Stimulated activated effector memory CD8-positive, alpha-beta T cell treated with anti-CD3 and anti-CD28 coated beads, Interleukin-12 subunit alpha, Interleukin-12 subunit beta, amount 100 ng/mL, for 72 hours (primary cell): ENCODE measurements at regions not wholly inside any gene's neighbourhood (a gene's known extent, or its start where the extent isn't known, plus 50 kb on each side); places are given as distances from the start of the nearest gene placed in this dataset.
"Not testable (repeated sequence)": the region's sequence is repeated elsewhere in the genome, so short reads cannot be mapped to it uniquely, and the experiment has no call there.

Source experiments
- ATAC-seq: fragments of 150-1000 bp; cut with Tn5 transposase; 2 replicates; pipeline ENCODE4 v1.10.0; 2021
- DNase-seq, 2 donors: peaks; one replicate each; pipeline ENCODE4 v3.0.0; 2021 to 2022; ENCODE audit warnings: low spot score in 2 of 2
- H3K27ac Mint-ChIP-seq: one replicate; pipeline ENCODE4 v1.8.0; 2022; ENCODE audit warnings: mild to moderate bottlenecking, mixed read lengths
- H3K36me3 Mint-ChIP-seq: one replicate; pipeline ENCODE4 v1.8.0; 2022; ENCODE audit warnings: mild to moderate bottlenecking, mixed read lengths
- H3K4me1 Mint-ChIP-seq: one replicate; pipeline ENCODE4 v1.8.0; 2022; ENCODE audit warnings: mixed read lengths
- H3K4me3 Mint-ChIP-seq: one replicate; pipeline ENCODE4 v1.8.0; 2022; ENCODE audit warnings: mild to moderate bottlenecking, mixed read lengths
- H3K9me3 Mint-ChIP-seq: one replicate; pipeline ENCODE4 v1.8.0; 2022; ENCODE audit warnings: mixed read lengths

DNA sequence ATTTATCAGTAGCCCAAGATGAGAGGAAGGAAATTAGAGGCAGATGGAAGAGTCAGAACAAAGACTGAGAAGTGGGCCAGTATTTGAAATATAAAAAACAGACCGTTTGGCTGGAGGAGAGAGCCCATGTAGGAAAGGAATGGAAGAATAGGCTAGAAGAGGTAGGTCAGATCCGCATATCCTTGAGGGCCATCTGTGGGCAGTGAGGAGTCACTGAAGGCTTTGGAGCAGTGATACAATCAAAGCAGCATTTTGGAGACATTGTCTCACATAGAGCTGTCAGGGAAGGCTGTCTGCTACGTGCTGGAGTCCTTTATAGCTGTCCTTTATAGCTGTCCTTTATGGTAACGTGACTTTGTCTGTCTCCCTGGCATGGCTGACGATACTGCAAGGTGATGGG, 92.0 kb upstream of the VEPH1 start:
- Mint-ChIP-seq H3K36me3 (no peaks in the 10 kb centered on the region), H3K9me3 (no peaks in the 10 kb centered on the region), H3K27ac (no peak overlapping the region), H3K4me3 (no peak overlapping the region), H3K4me1 (no peaks in the 10 kb centered on the region)
- no peak for DNase-seq
- no peak for ATAC-seq

DNA sequence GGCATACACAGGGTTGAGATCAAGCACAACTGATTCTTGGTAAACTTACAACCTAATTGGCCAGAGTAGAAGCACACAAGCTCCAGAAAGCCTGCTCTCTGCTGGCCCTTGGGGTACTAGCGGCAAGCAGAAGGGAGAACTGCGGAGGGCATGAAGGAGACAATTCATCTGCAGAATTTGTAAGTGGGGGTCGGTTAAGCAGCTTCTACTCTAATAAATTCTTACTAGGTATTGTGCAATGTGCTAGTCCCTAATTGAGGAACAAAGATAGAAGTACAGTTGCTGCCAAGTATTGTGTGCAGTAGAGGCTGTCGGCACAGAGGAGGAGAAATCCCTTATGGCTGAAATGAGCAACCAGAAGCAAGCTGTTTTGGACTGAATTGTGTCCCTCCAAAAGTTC, 91.2 kb upstream of the VEPH1 start:
- no peak overlapping the region for H3K27ac Mint-ChIP-seq
- DNase-seq (no peak), ATAC-seq (no peak)
- H3K36me3 Mint-ChIP-seq = no peaks in the 10 kb centered on the region
- no peaks in the 10 kb centered on the region for H3K9me3 Mint-ChIP-seq
- H3K4me3 Mint-ChIP-seq = no peak overlapping the region
- H3K4me1 Mint-ChIP-seq = no peaks in the 10 kb centered on the region

DNA sequence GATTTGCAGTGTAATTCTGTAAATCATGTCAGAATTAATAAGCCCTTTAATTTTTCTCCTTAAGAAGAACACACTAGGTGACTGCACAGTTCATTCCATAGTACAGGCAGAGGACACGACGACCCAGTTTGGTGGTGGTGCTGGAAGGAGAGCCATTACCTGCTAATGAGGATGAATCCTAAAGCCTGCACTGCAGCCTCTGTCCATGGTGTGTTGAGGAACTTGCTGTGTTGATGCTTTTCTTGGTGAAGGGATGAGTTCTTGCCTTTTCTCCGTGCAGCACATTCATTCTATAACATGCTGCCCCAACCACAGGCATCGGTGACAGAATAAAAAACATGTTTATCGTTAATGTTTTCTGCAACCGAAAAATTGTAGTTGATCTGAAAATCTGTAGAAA, 89.6 kb upstream of the VEPH1 start:
- Mint-ChIP-seq H3K36me3 (no peaks in the 10 kb centered on the region), H3K4me1 (no peaks in the 10 kb centered on the region), H3K9me3 (no peaks in the 10 kb centered on the region), H3K27ac (no peak overlapping the region), H3K4me3 (no peak overlapping the region)
- DNase-seq (no peak), ATAC-seq (no peak)

DNA sequence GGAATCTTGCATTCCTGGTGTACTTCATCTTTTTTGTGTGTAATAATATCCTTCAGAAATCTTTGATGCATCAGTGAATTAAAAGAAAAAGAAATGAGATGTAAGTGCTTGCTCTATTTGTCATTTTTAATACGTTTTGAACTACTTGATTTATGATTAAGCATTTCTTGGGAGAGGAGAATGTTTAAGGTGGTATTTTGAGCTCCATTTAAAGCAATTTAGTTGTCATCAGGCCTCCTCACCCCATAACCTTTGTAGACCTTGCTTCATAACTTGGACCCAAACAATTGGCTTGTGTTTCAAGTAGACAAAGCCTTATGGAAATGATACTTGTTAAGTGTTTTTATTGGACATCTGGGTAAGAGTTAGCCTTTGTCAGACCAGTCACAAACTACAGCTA, 87.1 kb upstream of the VEPH1 start:
- Mint-ChIP-seq H3K27ac (no peak overlapping the region), H3K4me3 (no peak overlapping the region)
- no peak for ATAC-seq

DNA sequence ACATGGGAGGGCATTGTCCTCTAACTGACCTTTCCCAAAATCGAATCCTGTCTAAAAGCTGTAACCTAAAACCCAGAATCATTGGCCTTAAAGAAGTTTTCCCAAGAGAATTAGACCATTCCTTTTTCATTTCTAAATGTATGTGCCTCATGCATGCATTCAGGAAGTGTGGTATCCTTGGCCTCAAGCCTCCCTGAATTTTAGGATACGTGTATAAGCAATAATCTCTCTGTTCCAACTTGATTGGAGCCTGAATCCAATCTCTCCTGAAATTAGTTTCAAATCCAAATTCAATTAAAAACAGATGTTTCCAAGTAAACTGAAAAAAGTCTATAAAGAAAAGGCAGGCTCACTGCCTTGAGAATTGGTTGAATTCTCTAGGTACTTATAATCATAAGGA, 86.0 kb upstream of the VEPH1 start:
- ATAC-seq (no peak), DNase-seq (no peak)

More for the DNA sequence above, 87.1 kb upstream of the VEPH1 start:
- Mint-ChIP-seq H3K9me3 (no peaks in the 10 kb centered on the region), H3K36me3 (no peaks in the 10 kb centered on the region), H3K4me1 (no peaks in the 10 kb centered on the region)
- no peak for DNase-seq

DNA sequence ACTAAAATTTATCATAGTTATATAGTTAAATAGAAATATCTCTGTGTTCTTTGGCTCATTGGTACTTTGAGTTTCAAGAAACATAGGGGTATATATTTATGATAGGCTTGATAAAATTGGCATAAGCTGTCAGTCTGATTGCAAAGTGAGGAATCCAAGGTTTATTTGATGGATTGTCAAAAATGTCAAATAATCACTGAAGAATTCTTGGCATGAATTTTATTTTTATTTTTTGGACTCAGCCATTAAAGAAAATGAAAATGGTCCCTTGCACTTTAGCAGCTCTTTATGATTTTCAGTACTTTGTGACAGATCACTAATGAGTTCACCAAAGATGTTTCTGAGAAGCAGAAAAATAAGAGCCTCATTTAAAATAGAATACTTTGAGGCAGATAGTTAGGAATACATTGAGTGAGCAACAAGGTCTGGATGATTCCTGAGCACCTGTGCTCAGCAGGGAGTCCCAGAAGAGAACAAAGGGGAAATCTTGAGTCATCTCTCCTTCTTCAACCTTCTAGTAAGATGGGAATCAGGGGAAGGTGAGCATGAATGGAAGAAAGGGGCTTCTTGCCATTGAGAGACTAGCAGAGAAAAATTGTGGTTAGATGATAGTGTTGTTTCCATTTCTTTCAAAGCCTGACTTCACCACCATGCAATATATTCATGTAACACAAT, 85.3 kb upstream of the VEPH1 start:
- ATAC-seq = no peak

More for the DNA sequence above, 86.0 kb upstream of the VEPH1 start:
- H3K36me3 Mint-ChIP-seq = no peaks in the 10 kb centered on the region
- no peak overlapping the region for H3K4me3 Mint-ChIP-seq
- H3K9me3 Mint-ChIP-seq = no peaks in the 10 kb centered on the region
- H3K4me1 Mint-ChIP-seq = no peaks in the 10 kb centered on the region
- no peak overlapping the region for H3K27ac Mint-ChIP-seq

DNA sequence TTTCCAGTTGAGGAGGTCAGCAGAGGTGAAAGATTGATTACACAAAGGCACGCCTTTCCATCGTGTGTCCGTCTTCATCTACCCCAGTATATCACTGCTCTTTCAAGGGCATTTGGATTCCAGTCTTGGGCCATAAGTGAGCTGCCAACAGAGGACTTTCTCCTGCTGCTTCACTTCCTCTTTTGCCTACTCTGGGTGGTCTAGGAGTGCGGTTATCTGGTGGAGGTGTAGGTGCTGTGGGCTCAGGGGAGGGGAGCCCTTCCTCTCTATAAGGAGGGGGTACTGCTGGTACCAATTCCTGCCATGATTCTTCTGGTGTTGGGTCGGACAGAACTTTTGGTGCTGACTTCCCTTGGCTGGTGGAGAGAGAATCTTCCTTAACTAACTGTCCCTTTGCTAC, 83.1 kb upstream of the VEPH1 start:
- no peak overlapping the region for H3K27ac Mint-ChIP-seq
- H3K36me3 Mint-ChIP-seq = no peaks in the 10 kb centered on the region
- DNase-seq = no peak
- no peak for ATAC-seq
- no peak overlapping the region for H3K4me3 Mint-ChIP-seq
- no peaks in the 10 kb centered on the region for H3K4me1 Mint-ChIP-seq
- H3K9me3 Mint-ChIP-seq = no peaks in the 10 kb centered on the region

More for the DNA sequence above, 85.3 kb upstream of the VEPH1 start:
- Mint-ChIP-seq H3K27ac (no peak overlapping the region), H3K4me1 (no peaks in the 10 kb centered on the region), H3K4me3 (no peak overlapping the region), H3K36me3 (no peaks in the 10 kb centered on the region), H3K9me3 (no peaks in the 10 kb centered on the region)
- no peak for DNase-seq

DNA sequence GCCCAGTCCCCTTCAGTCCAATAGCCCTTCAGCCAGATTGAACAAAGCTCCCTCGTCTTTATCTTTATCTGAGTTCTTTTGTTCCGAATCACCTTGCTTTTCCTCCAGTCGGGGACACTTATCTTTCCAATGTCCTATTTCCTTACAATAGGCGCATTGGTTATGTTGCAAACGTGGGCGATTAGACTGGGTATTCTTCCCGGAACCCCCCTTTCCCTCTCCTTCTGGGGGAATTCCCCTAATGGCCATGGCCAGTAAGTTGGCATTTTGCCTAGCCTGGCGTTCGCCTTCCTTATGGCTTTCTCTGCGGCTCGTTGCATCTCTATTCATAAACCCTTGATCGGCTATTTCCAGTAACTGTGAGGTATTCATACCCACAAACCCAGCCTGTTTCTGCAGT, 82.2 kb upstream of the VEPH1 start:
- no peak for ATAC-seq
- no peak for DNase-seq
- Mint-ChIP-seq H3K4me1 (no peaks in the 10 kb centered on the region), H3K36me3 (no peaks in the 10 kb centered on the region), H3K27ac (no peak overlapping the region), H3K4me3 (no peak overlapping the region), H3K9me3 (no peaks in the 10 kb centered on the region)

DNA sequence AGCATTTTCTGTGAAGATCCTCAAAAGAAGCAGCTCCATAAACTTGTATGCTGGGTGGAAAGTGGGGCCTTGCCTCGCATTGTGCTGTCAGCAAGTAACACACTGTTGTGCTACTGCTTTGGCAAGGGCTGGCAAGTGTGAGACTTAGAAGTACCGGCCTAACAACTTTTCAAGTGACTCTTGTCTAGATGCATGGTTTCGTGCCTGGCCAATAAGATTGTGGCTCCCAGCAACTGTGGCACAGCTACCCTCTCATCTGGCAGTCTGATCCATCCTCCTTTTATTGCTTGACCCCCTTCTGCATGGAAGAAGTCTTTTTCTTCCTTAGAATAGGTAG, 79.4 kb upstream of the VEPH1 start:
- no peaks in the 10 kb centered on the region for H3K9me3 Mint-ChIP-seq

DNA sequence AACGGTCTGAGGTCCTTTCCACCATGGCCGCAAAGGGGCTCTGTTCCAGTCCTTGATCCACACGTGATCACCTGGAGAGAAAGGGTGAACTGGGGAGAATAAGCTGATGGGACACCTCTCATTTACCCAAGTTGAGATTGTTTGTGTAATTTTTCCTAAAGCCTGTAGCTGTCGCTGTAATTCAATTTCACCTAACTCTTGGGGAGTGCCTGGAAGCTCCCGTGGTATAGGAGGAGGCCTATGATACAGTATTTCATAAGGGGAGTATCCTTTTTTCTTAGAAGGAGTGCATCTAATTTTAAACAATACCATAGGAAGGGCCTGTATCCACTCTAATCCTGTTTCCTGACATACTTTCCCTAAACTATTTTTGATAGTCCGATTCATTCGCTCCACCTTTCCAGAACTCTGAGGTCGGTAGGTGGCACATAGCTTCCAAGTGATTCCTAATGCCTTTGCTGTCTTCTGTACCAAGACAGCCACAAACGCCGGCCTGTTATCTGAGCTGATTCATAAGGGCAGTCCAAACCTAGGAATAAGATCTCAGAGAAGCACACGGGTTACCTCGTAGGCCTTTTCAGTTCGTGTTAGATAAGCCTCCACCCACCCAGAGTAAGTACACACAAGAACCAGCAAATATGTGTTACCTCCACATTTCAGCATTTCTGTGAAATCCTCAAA, 78.9 kb upstream of the VEPH1 start:
- not testable (repeated sequence) for DNase-seq, H3K27ac Mint-ChIP-seq, H3K9me3 Mint-ChIP-seq, H3K4me1 Mint-ChIP-seq, H3K36me3 Mint-ChIP-seq, ATAC-seq, H3K4me3 Mint-ChIP-seq

More for the DNA sequence above, 79.4 kb upstream of the VEPH1 start:
- H3K36me3 Mint-ChIP-seq = no peaks in the 10 kb centered on the region
- H3K27ac Mint-ChIP-seq = no peak overlapping the region
- no peak overlapping the region for H3K4me3 Mint-ChIP-seq
- DNase-seq = no peak
- no peaks in the 10 kb centered on the region for H3K4me1 Mint-ChIP-seq
- ATAC-seq = no peak

DNA sequence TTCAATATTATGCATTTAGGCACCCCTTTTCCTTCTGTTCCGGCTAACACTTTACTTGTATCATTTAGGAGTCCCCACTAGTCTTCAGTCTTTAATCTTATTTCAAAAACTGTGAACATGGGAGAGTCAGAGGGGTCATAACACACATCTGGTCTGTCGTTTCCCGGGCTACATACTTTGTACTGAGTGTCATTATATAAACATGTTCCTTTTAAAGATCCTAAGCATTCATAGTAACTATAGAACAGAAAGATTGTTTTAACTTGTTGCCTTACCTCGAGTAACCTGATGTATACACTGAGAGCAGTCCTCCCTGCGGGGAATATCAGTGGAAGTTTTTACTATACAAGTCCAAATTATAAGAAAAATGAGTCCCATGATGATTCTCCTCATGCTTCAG, 78.2 kb upstream of the VEPH1 start:
- no peak overlapping the region for H3K4me3 Mint-ChIP-seq
- ATAC-seq (no peak), DNase-seq (no peak)
- H3K4me1 Mint-ChIP-seq = no peaks in the 10 kb centered on the region
- H3K27ac Mint-ChIP-seq = no peak overlapping the region
- H3K36me3 Mint-ChIP-seq = no peaks in the 10 kb centered on the region
- no peaks in the 10 kb centered on the region for H3K9me3 Mint-ChIP-seq

DNA sequence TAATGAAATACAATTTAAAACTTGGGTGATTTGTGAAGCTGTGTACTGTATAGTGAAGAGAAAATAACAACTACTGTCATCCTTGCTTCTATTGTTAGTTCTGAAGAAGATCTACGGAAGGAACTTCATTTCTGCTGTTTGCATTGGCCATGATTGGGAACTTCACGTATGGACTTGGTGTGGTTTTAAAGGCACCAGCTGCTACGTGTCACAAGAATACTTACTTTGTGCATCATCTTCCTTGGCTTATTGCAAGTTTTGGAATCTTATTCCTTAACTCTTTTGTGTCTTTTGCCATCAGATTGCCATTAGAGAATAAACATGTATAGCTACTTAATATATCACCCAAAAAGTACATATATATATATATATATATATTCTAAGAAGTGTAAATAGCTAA, 75.0 kb upstream of the VEPH1 start:
- no peak overlapping the region for H3K27ac Mint-ChIP-seq
- no peaks in the 10 kb centered on the region for H3K4me1 Mint-ChIP-seq
- ATAC-seq (no peak), DNase-seq (no peak)
- H3K4me3 Mint-ChIP-seq = no peak overlapping the region
- H3K9me3 Mint-ChIP-seq = no peaks in the 10 kb centered on the region
- H3K36me3 Mint-ChIP-seq = no peaks in the 10 kb centered on the region

DNA sequence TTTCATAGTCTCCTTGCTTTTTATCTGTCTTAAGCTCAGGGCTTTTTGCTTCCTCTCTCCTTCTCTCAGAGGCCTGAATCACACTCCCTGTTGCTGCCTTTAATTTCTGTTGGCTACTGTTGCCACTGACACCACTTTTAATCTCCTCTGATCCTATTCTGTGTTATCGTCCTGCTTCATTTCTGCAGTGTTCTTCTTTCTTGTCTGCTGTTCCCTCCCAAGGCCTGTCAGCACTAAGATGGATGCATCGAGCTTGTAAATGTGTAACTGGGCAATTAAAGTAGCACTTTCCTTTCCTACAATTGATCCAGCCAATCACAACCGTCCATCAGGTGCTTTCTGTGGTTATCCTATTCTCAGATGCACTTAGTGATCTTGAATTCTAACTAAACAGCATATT, 71.3 kb upstream of the VEPH1 start:
- H3K36me3 Mint-ChIP-seq = no peaks in the 10 kb centered on the region
- no peak overlapping the region for H3K4me3 Mint-ChIP-seq
- H3K27ac Mint-ChIP-seq = no peak overlapping the region
- no peak for ATAC-seq
- no peak for DNase-seq
- no peaks in the 10 kb centered on the region for H3K9me3 Mint-ChIP-seq
- H3K4me1 Mint-ChIP-seq = no peaks in the 10 kb centered on the region

DNA sequence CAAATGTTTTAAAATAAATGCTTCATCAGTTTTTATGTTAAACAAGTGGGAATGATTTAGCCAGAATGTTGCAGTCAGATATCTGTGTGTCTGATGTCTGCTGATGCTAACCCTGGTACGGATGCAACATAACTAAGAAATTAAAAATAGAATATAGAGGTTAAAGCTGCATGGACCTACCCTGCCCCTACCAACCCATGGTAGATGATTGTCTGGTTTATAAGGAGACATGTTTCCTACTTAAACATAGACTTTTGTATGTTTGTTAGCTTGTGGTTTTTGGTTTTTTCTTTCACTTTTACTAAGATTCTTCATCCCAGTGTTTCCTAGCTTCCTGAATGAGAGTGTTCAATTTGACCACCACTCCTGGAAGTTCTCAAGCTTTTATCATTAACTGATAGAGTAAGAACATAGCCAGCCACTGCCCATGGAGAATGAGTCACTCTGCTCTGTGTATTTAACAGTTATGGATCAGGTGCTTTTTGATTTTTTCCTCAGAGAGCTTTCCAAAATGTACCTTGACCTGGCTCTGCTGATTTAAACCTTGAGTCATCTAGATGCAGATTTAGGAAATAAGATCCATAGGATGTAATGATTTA, 70.7 kb upstream of the VEPH1 start:
- H3K27ac Mint-ChIP-seq = no peak overlapping the region
- no peaks in the 10 kb centered on the region for H3K4me1 Mint-ChIP-seq
- no peaks in the 10 kb centered on the region for H3K9me3 Mint-ChIP-seq
- no peak overlapping the region for H3K4me3 Mint-ChIP-seq
- H3K36me3 Mint-ChIP-seq = no peaks in the 10 kb centered on the region
- ATAC-seq (no peak), DNase-seq (no peak)

DNA sequence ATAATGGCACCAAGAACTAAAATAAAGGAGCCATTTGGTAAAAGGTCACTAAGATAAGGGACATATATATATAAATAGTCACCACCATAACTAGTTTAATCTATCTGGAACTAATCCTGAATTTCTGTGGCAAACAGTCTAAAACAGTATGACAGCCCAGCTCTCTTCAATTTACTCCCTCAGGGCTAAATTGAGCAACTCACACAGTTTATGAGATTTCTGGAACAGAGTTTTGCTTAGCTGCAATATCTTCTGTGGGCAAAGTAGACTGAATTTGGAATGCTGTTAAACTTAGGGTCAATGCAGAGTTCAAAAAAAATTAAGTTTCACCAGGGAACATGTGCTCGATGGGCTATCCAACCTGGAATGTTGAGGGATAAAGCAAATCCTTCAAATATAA, 70.1 kb upstream of the VEPH1 start:
- DNase-seq (no peak), ATAC-seq (no peak)
- H3K9me3 Mint-ChIP-seq = no peaks in the 10 kb centered on the region
- H3K27ac Mint-ChIP-seq = no peak overlapping the region
- no peaks in the 10 kb centered on the region for H3K4me1 Mint-ChIP-seq
- H3K4me3 Mint-ChIP-seq = no peak overlapping the region
- H3K36me3 Mint-ChIP-seq = no peaks in the 10 kb centered on the region

DNA sequence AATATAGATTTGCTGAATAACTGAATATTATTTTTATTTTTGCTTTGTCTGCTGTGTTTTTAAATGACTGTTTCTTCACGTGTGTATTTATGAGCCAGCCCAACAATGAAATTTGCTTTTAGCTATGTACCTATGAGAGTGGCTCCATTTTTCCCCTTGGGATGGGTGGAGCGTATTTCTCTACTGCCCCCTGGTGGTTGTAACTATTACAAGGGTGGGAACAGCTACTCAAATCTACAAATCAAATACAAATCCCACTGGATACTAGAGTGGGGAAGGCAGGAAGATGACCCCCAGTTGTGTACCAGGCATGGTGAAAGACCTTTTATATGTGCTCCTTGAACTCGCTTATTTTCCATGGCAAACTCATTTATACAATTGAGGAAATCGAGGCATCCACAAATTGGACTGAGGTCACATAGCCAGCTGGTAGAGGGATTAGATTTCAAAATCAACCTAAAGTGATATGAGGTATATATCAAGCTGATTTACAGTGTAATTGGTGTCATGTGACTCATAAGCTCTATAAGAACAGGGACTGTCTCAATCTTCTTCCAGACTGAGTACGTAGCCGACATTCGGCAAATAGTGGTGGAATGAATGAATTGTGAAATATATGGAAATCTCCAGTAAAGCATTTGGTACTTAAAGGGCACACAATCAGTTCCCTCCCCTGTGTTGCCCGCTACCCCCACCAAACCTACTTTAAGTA, 69.5 kb upstream of the VEPH1 start:
- Mint-ChIP-seq H3K4me1 (no peaks in the 10 kb centered on the region), H3K4me3 (no peak overlapping the region)
- peak; percentile 11 to 58 for DNase-seq

More for the DNA sequence above, 69.5 kb upstream of the VEPH1 start:
- peak; percentile 16 for ATAC-seq
- Mint-ChIP-seq H3K9me3 (no peaks in the 10 kb centered on the region), H3K36me3 (no peaks in the 10 kb centered on the region), H3K27ac (no peak overlapping the region)
